ENCODE measurements at regions not wholly inside any gene's neighbourhood (a gene's known extent, or its start where the extent isn't known, plus 50 kb on each side); places are given as distances from the start of the nearest gene placed in this dataset.
"Not testable (repeated sequence)": the region's sequence is repeated elsewhere in the genome, so short reads cannot be mapped to it uniquely, and the experiment has no call there.

DNA sequence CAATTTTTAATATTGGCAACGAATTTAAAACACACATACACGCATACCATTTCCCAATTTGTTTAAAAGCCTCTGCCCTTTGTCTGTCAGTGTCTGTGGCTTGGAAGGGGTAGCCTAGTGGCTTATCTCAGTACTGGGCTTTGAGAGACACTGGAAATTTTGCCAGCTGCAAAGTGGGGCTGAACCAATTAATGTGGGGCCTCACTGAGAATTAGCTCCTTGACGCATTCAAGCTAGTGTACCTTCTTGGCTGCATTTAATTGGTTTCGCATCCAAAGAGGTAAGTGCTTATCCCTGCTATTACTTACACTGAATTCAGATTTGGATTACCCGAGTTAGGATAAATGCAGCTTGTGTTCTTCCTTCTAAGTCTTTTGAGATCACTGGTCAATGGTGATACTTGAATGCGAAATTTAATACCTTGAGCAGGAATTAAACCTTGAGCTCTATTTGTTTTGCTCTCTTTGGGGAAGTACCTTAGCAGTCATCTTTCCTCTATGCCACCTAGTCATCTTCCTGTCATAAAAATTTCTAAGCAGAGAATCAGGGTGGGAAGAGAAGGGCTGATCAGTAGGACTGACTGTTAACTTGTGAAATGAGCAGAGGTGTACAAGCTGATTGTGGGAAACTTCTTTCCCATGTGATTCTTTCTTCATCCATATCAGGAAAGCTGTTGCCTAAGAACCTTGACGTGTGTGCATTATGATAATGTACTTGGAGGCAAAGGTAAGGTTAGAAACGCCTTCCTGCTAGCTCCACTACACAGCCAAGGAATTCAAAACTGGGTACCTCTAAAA lies 187.7 kb upstream of the E2F8 start:
- no peak for DNase-seq

DNA sequence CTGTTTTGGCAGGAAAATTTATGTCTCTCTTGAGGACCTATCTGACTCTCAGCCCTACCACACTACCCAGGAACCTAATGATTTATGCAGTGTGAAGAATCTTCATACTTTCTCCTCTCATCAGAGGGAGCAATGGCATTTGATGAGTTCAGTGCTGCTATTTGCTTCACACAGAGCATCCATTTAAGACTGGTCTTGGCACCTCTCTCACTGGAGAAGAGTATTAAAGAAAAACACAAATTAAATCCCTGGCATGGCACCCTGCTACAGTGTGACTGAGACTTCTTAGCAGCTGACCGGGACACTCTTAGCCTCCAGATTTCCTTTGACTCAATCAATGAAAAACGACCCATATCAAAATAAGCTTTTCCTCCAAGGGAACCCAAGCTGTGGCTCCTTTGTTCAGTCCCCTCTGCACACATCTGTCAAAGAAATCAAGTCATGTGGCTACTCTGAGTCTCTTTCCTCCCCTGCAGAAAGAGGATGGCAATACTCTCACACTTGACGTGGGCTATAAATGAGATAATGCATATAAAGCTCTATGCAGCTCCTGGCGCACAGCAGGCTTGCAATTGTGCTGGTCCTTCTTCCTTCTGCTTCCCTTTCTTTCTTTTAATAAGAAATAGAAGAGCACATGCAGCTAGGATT lies 186.1 kb upstream of the E2F8 start:
- DNase-seq, result no peak

DNA sequence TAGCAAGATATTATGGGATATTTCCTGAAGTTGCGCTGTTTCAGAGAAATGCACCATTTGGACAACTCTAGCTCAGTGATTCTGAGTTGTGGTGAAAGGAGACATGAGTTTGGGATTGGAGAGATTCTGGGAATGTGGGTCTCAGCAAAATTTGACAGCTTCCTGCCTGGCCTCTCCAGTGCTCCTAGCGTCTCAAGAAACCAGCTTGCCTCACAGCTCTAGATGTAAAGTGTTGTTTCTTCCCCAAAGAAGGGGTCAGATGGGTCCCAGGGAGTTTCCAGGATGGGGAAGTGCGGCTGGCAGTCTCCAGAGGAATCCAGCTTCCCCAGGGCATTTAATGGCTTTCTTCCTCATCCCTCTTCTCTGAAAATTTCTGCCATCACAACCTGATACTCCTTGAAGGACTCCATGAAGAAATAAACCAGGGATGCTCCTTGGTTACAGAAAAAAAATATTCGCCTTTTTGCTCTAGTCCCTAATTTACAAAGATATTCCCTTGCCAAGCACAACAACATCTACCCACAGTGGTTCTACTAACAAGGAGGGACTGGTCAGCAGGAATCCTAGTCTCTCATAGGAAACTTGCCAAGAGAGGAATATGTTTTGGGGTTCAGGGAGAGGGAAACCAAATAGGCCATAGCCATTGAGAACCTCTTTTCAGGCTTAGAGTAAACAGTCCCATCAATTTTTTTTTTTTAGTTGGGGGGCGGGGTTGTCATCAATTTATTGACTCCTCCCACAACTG lies 185.4 kb upstream of the E2F8 start:
- DNase-seq, result no peak

DNA sequence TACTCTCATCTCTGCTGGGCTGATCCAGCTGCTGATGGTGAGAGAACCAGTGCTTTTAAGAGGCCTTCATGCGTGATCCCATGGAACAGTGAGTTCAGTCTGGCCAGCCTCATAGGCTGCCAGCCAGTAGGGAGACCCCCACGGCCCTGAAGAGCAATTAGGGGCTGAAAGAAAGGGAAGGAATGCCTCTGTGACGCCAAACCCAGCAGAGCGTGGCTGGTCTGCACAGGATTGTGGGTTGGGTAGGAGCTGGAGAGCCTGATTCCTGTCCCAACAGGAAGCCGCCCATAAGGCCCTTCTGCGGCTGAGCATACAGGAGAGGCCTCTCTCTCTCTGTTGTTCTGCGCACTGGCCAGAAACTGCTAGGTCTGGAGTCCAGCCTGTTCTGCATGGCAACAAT lies 181.5 kb upstream of the E2F8 start:
- no peak for DNase-seq

DNA sequence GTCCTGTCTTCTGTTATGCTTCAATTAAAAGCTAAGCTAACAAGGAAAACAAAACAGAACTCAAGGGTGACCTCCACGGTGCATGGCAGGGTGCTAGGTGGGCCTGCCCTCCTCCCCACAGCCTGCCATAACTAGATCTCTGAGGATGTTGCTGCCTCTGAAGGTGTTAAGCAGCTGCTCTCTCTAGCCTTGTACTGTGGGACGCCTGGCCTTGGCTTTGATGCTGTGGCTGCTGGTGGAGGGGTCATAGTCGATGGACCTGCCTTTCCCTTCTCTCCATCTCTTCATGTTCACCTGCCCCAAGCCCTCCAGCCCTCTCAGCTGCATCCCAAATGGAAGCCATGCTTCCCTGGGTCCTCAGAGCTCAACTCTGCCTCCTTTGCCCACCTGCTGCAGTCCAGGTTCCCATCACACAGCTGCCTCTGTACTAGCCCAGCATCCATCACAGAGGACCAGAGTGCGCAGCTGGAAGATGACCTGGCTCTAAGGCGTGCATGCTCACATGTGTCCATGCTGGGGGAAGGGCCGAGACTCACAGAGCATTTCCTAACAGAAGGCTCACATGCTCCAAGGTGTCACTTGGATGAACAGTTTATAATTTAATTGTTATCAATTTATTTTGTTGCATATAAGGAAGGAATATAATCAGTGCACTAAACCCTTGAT lies 180.3 kb upstream of the E2F8 start:
- no peak for DNase-seq

DNA sequence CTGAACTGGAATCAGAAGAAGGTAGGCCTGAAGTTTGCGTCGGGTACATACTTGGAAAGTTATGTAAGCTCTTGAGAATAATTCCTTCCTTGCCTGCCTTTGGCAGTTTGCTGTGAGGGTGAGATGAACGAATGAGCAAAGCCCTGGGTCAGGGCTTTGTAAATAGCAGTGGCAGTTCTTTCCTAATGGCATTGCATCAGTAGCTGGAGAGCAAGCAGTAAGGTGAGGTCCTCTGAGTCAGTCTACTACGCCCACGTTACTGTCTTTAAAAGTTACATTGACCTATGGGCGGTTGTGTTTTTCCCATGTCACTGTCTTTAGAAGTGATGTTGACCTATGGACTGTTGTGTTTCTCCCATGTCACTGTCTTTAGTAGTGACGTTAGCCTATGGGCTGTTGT lies 179.1 kb upstream of the E2F8 start:
- DNase-seq, result no peak

DNA sequence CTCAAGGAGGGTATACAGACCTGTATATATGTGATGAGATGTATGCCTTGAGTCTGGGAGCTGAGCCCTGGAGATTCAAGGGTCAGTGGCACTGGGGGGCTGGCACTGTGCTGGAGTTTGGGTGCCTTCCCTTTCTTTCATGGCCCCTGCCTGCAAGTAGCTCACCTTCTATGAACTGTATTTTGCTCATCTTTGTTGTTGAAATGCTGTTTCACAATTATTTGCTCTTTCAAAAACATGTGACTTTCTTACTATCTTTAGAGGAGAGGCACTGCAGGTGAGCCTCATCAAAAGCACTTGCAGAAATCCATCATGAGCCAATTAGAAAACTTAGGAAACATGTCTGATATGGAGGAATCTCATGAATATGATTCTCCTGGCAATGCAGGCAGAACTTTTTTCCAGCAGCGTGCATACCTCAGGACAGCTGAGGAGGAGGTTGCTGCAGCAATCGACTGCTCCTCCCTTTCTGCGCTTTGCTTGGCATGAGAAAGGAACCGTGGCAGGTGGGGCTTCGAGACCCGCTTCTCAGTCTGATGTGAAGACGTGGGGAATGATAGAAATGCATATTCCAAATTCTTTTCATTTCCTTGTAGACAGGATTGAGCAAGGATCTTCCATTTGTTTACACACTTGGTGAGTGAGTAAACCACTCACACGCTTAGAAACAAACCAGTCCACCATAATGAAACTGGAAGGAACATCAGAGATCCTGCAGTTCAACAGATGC lies 178.4 kb upstream of the E2F8 start:
- DNase-seq, result no peak

DNA sequence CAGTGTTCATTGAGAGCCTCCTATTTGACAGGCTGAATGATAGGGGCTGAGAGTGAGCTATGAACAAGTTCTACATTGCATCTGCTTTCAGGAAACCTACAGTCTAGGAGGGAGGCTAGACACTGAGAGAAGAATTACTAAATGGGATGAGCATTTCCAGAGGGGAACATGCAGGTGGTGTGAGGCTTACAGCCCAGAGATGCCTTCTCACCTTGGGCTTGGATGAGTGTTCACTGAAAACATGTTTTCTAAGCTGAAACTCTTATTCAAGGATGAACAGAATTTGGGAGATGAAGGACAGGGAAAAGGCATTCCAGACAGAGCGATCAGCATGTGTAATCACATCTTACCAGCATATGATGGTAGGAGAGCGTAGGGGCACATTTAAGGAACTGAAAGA lies 177.5 kb upstream of the E2F8 start:
- DNase-seq, result no peak

DNA sequence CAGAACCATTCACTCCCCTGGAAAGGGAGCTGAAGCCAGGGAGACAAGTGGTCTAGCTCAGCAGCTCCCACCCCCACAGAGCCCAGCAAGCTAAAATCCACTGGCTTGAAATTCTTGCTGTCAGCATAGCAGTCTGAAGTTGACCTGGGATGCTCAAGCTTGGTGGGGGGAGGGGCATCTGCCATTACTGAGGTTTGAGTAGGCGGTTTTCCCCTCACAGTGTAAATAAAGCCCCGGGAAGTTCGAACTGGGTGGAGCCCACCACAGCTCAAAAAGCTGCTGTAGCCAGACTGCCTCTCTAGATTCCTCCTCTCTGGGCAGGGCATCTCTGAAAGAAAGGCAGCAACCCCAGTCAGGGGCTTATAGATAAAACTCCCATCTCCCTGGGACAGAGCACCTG lies 171.3 kb upstream of the E2F8 start:
- not testable (repeated sequence) for DNase-seq

DNA sequence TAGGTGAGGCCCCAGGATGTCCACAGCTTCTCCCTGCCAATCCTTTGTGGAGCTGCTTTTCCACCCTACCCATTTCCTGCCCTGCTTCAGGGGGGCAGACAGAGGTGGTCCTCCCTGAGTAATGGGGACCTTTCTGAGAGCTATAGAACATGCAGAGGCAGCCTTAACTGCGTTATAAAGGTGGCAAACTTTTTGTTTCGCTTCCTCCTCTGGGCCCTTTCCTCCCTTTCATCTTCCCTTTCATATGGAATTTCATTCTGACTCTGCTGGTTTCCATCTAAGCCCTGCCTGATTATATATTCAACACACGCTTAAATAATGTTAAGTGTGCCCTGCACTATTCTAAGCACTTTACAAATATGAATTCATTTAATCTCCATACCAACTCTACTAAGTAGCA lies 169.3 kb upstream of the E2F8 start:
- DNase-seq, result no peak

DNA sequence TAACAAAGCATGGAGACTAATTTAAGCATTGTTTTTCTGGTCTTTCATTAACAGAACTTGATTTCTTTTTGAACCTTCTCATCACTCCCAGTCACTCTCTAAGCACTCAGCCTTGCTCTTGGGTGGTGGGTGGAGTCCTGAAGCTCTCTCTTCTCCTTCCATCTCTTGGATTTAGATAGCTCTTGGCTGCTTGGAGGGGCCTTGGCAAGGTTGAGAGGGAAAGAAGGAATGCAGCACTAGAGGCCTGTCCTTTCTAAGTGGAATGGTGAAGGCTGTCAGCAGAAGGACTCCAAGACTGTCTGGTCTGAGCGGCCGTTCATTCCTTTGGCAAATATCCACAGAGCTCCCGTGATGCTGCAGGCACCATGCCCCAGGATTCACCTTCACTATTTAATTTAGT lies 168.6 kb upstream of the E2F8 start:
- no peak for DNase-seq

DNA sequence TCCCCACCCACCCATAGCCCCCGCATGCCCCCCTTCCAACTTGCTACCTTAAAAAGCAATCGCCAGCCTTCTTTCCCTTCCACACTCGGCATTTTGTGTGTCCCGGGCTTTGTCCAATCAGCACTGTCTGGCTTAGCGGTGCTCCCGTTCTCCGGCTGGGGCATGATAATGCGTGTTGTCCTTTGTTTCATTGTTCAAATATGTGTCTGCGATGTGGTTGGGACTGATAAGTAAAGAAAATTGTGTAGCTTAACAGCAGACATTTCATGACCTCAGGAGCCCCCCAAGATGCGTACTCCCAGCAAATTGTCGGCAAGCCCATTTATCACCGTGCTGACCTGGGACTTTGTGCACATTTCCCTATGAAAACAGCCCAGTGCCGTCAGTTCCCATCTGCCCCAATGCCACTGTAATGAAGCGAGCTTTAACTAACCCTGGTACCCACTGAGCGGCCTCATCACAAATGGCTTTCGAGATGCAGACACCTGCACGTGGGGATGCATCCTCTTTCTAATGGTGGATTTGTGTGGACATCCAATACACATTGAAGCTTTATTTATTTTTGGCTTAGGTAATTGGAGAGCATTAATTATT lies 167.0 kb upstream of the E2F8 start:
- DNase-seq, result no peak

DNA sequence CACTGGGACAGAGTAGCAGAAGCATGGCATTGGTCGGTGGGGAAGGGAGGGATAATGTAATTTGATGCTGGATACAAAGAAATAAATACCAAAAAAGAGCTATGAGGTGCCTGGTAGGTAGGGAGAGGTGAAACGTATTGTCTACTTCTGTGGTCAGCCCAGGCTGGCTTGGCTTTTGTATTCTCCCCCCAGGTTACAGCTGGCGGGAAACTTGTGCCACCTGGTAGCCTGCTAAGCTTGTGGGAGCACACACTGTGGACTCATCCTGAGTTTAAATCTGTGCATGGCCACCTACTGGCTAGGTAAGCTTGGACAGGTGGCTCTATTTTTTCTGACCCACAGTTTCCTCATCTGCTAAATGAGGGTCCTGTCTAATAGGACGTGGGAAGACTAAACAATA lies 165.2 kb upstream of the E2F8 start:
- no peak for DNase-seq

DNA sequence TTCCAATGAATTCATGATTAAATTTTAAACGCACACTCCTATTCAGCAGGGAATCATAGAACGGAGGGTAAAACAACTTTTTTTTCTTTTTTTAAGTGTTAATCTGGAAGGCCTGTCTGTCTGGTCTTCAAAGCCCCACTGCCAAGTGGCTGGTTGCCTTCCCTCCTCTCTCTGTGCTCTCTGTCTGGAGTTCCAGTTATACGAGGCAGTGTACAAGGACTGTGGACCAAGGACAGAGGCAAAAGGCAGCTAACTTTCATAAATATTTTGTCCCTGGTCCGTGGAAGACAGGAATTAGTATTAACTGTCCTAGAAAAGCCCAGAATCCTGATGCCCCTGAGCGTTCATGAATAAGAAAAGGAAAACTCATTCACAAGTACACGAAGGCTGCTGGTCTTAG lies 164.0 kb upstream of the E2F8 start:
- DNase-seq, result no peak

DNA sequence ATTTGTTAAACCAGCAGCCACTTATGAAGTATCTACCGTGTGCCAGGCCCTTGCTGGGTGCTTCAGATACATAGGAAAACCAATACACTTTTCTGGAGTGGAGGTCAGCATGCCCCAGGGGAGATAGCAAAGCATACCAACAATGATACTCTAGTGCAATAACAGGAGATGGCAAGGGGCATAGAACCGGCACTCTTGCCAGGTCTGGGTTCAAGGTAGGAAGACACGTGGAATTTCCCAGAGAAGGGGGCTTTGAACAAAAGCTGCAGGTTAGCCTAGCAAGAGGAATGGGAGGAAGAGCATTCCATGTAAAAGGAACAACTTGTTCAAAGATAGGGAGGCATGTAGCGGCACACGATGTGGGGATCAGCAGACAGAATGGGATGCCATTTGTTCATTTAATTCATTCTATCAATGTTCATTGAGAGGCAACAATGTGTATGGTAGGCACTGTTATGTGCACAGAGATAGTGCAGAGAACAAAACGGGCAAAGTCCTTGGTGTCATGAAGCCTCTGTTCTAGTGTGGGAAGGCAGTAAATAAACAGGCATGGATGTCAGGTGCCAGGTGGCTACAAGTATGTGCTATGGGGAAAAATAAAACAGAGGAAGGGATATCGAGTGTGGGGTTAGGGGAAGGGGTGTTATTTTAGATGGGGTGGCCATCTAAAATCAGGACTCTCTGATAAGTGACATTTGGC lies 162.6 kb upstream of the E2F8 start:
- DNase-seq, result no peak

DNA sequence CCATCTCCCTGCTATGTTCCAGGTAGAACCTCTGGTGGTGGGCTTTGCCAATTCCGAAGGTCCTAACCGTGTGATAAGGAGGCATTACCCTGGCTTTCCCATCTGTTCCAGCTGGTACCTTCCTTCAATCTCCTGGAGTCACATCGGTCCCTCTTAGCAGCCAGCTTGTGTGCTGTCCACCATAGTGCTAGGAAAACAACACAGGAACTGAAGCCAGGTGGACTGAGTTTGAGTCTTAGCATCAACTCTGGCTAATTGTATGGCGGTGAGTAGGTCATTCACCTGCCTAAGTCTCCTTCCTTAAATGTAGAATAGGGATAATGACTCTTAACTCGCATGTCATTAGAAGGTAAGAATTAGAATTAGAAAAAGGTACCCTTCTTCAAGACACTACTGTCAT lies 159.6 kb upstream of the E2F8 start:
- no peak for DNase-seq

DNA sequence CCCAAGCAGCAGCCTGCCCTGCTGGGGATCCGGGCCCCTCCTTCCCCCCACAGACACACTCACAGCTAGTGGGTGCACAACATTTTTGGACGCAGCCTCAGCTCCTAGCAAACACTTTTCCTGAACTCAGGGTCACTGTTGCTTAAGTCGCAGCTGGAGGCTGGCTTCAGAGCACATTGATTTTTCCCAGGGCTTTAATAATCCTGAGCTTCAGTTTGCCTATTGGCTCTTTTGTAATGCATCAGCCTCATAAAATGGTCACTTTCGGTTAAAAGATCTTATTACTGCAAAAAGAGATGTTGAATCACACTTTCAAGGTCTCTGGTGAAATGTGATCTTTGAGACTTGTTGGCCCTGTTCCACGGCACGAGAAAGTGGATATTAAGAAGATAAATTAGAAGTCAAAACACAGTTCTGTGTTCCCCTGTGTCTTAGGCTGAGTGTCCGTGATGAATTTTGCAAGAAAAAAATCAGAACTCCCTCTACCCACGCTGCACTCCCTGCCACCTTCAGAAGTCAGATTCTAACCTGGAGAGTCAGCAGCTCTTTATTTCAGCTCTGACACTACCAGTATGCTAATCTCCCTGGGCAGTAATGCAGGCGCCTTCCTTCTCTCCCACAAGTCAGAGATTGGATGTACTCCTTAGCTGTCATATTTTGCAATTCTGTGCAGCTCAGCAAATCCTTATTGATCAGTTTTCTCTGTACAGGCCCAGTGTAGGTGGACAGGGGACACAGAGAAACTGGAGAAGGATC lies 158.2 kb upstream of the E2F8 start:
- DNase-seq, result no peak

DNA sequence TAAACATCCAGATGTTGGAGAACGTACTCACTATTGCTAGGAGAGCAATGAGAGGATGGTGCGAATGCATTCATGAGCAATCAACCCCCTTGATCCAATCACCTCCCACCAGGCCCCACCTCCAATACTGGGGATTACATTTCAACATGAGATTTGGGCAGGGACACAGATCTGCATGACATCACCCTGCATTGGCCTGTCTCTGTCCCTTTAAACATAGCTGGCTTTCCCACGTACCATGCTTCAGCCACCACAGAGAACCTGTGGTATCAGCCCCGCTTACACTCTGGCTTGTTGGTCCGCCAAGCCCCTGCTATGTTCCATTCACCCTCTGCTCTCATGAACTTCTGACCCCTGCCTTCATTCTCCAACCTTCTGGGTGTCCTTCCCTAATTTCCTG lies 157.5 kb upstream of the E2F8 start:
- DNase-seq, result no peak

DNA sequence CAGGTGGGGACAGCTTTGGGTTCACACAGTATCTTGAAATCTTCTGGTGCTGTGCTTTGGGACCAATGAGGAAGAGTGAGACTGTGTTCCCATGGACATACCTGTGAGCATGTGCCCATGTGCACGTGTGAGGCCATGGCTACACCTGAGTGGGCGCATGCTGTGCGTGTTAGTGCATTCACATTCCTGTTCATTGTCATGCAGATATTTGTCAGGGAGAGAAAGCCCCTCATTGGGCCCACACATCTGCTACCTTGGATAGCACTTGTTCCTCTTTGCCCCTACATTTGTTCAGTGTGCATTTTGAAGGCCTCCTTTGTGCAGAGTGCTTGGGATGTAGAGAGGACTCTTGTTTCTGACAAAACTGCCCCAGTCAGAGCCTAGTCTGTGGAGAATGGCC lies 154.3 kb upstream of the E2F8 start:
- no peak for DNase-seq

DNA sequence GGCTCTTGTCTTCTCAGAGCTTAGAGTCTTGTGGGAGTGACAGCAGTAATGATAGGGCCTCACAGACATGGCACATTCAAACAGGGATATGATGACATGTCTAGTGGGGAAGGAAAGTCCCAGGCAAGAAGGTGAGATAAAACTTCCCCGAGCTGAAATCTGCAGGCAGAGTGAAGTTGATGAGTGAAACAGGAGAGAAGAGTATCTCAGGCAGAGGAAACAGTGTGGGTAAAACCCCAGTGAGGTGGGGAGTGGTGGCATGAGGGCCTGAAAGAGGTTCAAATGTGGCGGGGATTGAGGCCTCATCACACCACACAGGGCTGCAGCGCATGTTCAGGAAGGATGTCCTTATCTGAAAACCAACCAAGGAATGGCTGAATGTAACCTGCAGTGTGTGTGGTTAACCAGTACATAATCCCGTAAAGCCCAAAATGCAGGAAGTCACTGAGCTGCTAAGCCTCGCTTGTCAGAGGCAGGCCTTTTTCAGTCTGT lies 153.8 kb upstream of the E2F8 start:
- no peak for DNase-seq

DNA sequence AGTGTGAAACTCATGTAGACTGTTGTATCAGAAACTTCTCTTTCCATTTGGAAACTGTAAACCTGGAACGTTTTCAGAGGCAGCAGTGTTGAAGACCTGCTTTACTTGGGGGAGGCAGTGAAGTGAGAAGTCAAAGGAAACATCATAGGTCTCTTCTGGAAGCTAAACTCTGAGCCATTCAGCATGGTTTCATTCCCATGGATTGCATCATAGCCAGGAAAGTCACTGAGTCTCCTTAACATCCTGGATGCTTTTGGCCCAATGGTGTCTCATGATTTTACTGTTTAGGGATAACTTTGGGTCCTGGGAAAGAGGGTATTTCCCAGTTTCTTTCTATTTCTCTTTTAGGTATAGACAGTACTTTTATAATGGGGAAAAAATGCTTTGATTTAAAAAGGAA lies 153.2 kb upstream of the E2F8 start:
- DNase-seq, result no peak
